ENCODE measurements at regions not wholly inside any gene's neighbourhood (a gene's known extent, or its start where the extent isn't known, plus 50 kb on each side); places are given as distances from the start of the nearest gene placed in this dataset.

DNA sequence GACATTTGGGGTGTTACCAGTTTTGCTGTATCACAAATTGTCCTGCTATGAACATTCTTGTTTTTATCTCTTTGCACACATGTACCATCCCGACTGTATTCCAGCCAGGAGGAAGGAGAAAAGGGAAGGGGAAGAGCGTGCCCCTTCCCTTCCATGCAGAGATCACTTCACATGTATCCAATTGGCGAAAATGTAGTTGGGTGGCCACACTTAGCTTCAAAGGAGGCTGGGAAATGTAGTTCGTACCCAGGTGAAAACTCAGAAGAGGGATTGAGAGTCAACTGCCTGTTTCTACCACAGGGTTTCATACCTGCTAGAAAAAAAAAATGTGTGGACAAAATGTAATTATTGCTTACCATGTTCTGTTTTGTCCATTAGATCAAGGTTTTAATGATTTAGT, 189.1 kb upstream of the PELI2 start:
- TF ChIP-seq, protein P1, sequence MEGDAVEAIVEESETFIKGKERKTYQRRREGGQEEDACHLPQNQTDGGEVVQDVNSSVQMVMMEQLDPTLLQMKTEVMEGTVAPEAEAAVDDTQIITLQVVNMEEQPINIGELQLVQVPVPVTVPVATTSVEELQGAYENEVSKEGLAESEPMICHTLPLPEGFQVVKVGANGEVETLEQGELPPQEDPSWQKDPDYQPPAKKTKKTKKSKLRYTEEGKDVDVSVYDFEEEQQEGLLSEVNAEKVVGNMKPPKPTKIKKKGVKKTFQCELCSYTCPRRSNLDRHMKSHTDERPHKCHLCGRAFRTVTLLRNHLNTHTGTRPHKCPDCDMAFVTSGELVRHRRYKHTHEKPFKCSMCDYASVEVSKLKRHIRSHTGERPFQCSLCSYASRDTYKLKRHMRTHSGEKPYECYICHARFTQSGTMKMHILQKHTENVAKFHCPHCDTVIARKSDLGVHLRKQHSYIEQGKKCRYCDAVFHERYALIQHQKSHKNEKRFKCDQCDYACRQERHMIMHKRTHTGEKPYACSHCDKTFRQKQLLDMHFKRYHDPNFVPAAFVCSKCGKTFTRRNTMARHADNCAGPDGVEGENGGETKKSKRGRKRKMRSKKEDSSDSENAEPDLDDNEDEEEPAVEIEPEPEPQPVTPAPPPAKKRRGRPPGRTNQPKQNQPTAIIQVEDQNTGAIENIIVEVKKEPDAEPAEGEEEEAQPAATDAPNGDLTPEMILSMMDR (conservative IDR thresholded peaks at IDR 0.05) = no peak
- no peak overlapping the region for H3K4me3 ChIP-seq (ENCODE audit: low read length)
- H3K9me3 ChIP-seq (ENCODE audit: control insufficient read depth, low read length) = peaks cover 23% of the 10 kb centered on the region
- no peaks in the 10 kb centered on the region for H3K4me1 ChIP-seq (ENCODE audit: control insufficient read depth, insufficient read depth, low read length)
- no peaks in the 10 kb centered on the region for H3K27me3 ChIP-seq (ENCODE audit: control insufficient read depth, insufficient read depth, low read length, poor library complexity, severe bottlenecking)
- peaks cover 8% of the 10 kb centered on the region for H3K4me1 Mint-ChIP-seq
- no peak overlapping the region for H3K27ac Mint-ChIP-seq
- H3K36me3 Mint-ChIP-seq (ENCODE audit: low read depth) = no peaks in the 10 kb centered on the region
- H3K9me3 Mint-ChIP-seq = peaks cover 22% of the 10 kb centered on the region
- H3K4me3 Mint-ChIP-seq = no peak overlapping the region
- H3K36me3 ChIP-seq (ENCODE audit: control insufficient read depth, insufficient read depth, low read length) = no peaks in the 10 kb centered on the region
- H3K9ac ChIP-seq (ENCODE audit: extremely low read depth, low read length, poor library complexity, severe bottlenecking) = no peak overlapping the region
- WGBS, 2 experiments (ENCODE audit: insufficient coverage in 1 of 2, insufficient read length in 1 of 2) = 79 to 83% methylated on average over 1 to 4 of the region's 4 CpGs
- H3K27me3 Mint-ChIP-seq (ENCODE audit: insufficient read depth) = no peaks in the 10 kb centered on the region
- no peak overlapping the region for H3K27ac ChIP-seq (ENCODE audit: low read depth, low read length)
- no peak for DNase-seq

DNA sequence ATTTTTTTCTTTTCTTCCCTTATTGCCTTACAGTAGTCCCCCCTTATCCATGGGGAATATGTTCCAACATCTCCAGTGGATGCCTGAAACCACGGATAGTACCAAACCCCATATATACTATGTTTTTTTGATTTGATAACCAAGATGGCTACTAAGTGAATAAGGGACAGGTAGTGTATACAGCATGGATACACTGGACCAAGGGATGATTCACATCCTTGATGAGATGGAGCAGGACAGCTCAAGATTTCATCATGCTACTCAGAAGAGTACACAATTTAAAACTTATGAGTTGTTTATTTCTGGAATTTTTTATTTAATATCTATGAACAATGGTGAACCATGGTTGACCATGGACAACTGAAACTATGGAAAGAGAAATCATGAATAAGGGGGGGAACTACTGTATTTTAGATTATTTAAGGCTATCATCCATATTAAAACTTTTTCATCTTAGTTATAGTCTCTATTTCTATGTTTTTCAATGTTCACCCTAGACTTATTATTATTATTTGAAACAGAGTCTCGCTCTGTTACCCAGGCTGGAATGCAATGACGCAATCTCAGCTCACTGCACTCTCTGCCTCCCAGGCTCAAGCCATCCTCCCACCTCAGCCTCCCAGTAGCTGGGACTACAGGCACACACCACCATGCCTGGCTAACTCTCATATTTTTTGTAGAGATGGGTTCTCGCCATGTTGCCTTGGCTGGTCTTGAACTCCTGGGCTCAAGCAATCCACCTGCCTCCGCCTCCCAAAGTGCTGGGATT, 188.0 kb upstream of the PELI2 start:
- Histone ChIP-seq H3K4me3 (ENCODE audit: low read length) (no peak overlapping the region), H3K9me3 (ENCODE audit: control insufficient read depth, low read length) (peaks cover 34% of the 10 kb centered on the region), H3K36me3 (ENCODE audit: control insufficient read depth, insufficient read depth, low read length) (no peaks in the 10 kb centered on the region), H3K27ac (ENCODE audit: low read depth, low read length) (no peak overlapping the region), H3K9ac (ENCODE audit: extremely low read depth, low read length, poor library complexity, severe bottlenecking) (no peak overlapping the region), H3K27me3 (ENCODE audit: control insufficient read depth, insufficient read depth, low read length, poor library complexity, severe bottlenecking) (no peaks in the 10 kb centered on the region), H3K4me1 (ENCODE audit: control insufficient read depth, insufficient read depth, low read length) (no peaks in the 10 kb centered on the region)
- H3K36me3 Mint-ChIP-seq (ENCODE audit: low read depth) = no peaks in the 10 kb centered on the region
- no peaks in the 10 kb centered on the region for H3K27me3 Mint-ChIP-seq (ENCODE audit: insufficient read depth)
- no peak overlapping the region for H3K27ac Mint-ChIP-seq
- WGBS, 2 experiments (ENCODE audit: insufficient coverage in 1 of 2, insufficient read length in 1 of 2) = 97 to 100% methylated on average over 2 to 4 of the region's 5 CpGs
- TF ChIP-seq, protein P1 (conservative IDR thresholded peaks at IDR 0.05) = no peak
- DNase-seq = no peak
- H3K9me3 Mint-ChIP-seq = peaks cover 32% of the 10 kb centered on the region
- H3K4me1 Mint-ChIP-seq = peaks cover 8% of the 10 kb centered on the region
- H3K4me3 Mint-ChIP-seq = no peak overlapping the region

DNA sequence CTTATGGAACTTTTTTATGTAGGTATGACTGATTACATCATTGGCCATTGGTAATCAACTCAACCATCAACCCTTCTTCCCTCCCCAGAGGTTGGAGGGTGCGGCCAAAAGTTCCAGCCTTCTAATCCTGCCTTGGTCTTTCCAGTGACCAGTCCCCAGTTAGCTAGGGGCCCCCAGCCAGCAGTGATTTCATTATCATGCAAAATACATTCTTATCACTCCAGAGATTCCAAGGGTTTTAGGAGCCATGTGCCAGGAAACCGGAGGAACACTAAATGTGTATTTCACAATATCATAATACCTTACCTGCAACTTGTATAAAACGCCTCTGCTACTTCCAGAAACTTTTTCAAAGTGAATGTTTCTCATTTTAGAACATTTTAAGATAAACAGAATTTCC, 181.5 kb upstream of the PELI2 start:
- Mint-ChIP-seq H3K4me1 (peaks cover 10% of the 10 kb centered on the region), H3K9me3 (peaks cover 45% of the 10 kb centered on the region), H3K4me3 (no peak overlapping the region), H3K36me3 (ENCODE audit: low read depth) (no peaks in the 10 kb centered on the region), H3K27ac (no peak overlapping the region), H3K27me3 (ENCODE audit: insufficient read depth) (no peaks in the 10 kb centered on the region)
- Histone ChIP-seq H3K9ac (ENCODE audit: extremely low read depth, low read length, poor library complexity, severe bottlenecking) (no peak overlapping the region), H3K4me1 (ENCODE audit: control insufficient read depth, insufficient read depth, low read length) (no peaks in the 10 kb centered on the region), H3K4me3 (ENCODE audit: low read length) (no peak overlapping the region), H3K27ac (ENCODE audit: low read depth, low read length) (no peak overlapping the region), H3K9me3 (ENCODE audit: control insufficient read depth, low read length) (peaks cover 48% of the 10 kb centered on the region), H3K36me3 (ENCODE audit: control insufficient read depth, insufficient read depth, low read length) (no peaks in the 10 kb centered on the region), H3K27me3 (ENCODE audit: control insufficient read depth, insufficient read depth, low read length, poor library complexity, severe bottlenecking) (no peaks in the 10 kb centered on the region)
- TF ChIP-seq, protein P1 (conservative IDR thresholded peaks at IDR 0.05) = no peak
- DNase-seq = peak; percentile 66
- 75 to 88% methylated on average over 2 to 3 of the region's 3 CpGs for WGBS, 2 experiments (ENCODE audit: insufficient coverage in 1 of 2, insufficient read length in 1 of 2)
